DMS53 treated with DMSO at 0.1 percent for 48 hours (cell line): ENCODE measurements at regions not wholly inside any gene's neighbourhood (a gene's known extent, or its start where the extent isn't known, plus 50 kb on each side); places are given as distances from the start of the nearest gene placed in this dataset.
"Not testable (repeated sequence)": the region's sequence is repeated elsewhere in the genome, so short reads cannot be mapped to it uniquely, and the experiment has no call there.

Source experiments
- DNase-seq: peaks from one replicate; lab custom pipeline; 2025; ENCODE audit not compliant: unreplicated experiment; lab: John Stamatoyannopoulos, UW

- DNase-seq: not testable (repeated sequence)
Observed at GRCh38 chr18:68153821-68154220, 561.1 kb downstream of the TMX3 start.

- peak; percentile 38 for DNase-seq
Observed at GRCh38 chr18:68152770-68153169, 562.1 kb downstream of the TMX3 start.

- DNase-seq: peak; percentile 48
Observed at GRCh38 chr18:68150961-68151360, 563.9 kb downstream of the TMX3 start.

- DNase-seq: peak; percentile 90
Observed at GRCh38 chr18:68148863-68149262, 566.0 kb downstream of the TMX3 start.

GRCh38 chr18:68147728-68148127 is 567.2 kb downstream of the TMX3 start:
- peak; percentile 54 for DNase-seq

GRCh38 chr18:68121826-68122225 is 593.1 kb downstream of the TMX3 start:
- DNase-seq: no peak

- DNase-seq: no peak
Observed at GRCh38 chr18:68121308-68121707, 593.6 kb downstream of the TMX3 start.

GRCh38 chr18:68114989-68115388 is 598.5 kb upstream of the DSEL start:
- DNase-seq: no peak

- no peak for DNase-seq
Observed at GRCh38 chr18:68104036-68104435, 587.5 kb upstream of the DSEL start.

GRCh38 chr18:68103561-68103960 is 587.0 kb upstream of the DSEL start:
- no peak for DNase-seq

- DNase-seq: no peak
Observed at GRCh38 chr18:68102117-68102516, 585.6 kb upstream of the DSEL start.

- DNase-seq: no peak
Observed at GRCh38 chr18:68098655-68099054, 582.1 kb upstream of the DSEL start.

GRCh38 chr18:68086481-68086880 is 570.0 kb upstream of the DSEL start:
- no peak for DNase-seq

- no peak for DNase-seq
Observed at GRCh38 chr18:68085251-68085650, 568.7 kb upstream of the DSEL start.

- no peak for DNase-seq
Observed at GRCh38 chr18:68083776-68084175, 567.3 kb upstream of the DSEL start.

GRCh38 chr18:68083131-68083530 is 566.6 kb upstream of the DSEL start:
- DNase-seq: no peak

GRCh38 chr18:68072744-68073143 is 556.2 kb upstream of the DSEL start:
- DNase-seq: no peak

- DNase-seq: no peak
Observed at GRCh38 chr18:68060871-68061270, 544.4 kb upstream of the DSEL start.

GRCh38 chr18:68056936-68057335 is 540.4 kb upstream of the DSEL start:
- no peak for DNase-seq

- DNase-seq: no peak
Observed at GRCh38 chr18:68054669-68055068, 538.1 kb upstream of the DSEL start.

GRCh38 chr18:68053290-68053689 is 536.8 kb upstream of the DSEL start:
- DNase-seq: peak; percentile 8

- no peak for DNase-seq
Observed at GRCh38 chr18:68041327-68041726, 524.8 kb upstream of the DSEL start.

- DNase-seq: no peak
Observed at GRCh38 chr18:68040198-68040597, 523.7 kb upstream of the DSEL start.
